Thoracic aorta (tissue), 2 donors: ENCODE measurements at regions not wholly inside any gene's neighbourhood (a gene's known extent, or its start where the extent isn't known, plus 50 kb on each side); places are given as distances from the start of the nearest gene placed in this dataset.
A peak's percentile ranks its signal among the peaks of the same experiment; 100 is the strongest.

Source experiments
- ATAC-seq: fragments of 150-250 bp; one replicate; pipeline ENCODE4 v1.8.0; 2017; ENCODE audit warnings: low read depth; ENCODE audit not compliant: insufficient number of reproducible peaks, low FRiP score
- DNase-seq: peaks from one replicate; pipeline ENCODE4 v3.0.0-alpha.2; 2020; ENCODE audit warnings: low spot score
- H3K27ac ChIP-seq, 2 donors: fragments of 200-600 bp; sonication (generic); 1 replicate in 1 of 2; 2 replicates in 1 of 2; pipeline ENCODE4 v1.5.1; 2016; ENCODE audit warnings: mild to moderate bottlenecking in 2 of 2, moderate library complexity in 2 of 2
- H3K27me3 ChIP-seq: fragments of 200-600 bp; sonication (generic); replicated peaks from 2 replicates; pipeline ENCODE4 v1.6.0; 2016; ENCODE audit warnings: mild to moderate bottlenecking; ENCODE audit not compliant: insufficient read depth
- H3K36me3 ChIP-seq: fragments of 200-600 bp; sonication (generic); one replicate; pipeline ENCODE4 v1.5.1; 2016
- H3K4me1 ChIP-seq, 2 donors: fragments of 200-600 bp; sonication (generic); 1 replicate in 1 of 2; 2 replicates in 1 of 2; pipeline versions ENCODE4 v1.5.1 to v1.6.0; 2016; ENCODE audit warnings: low read depth in 2 of 2, mild to moderate bottlenecking in 1 of 2; ENCODE audit not compliant: control insufficient read depth in 1 of 2
- H3K4me3 ChIP-seq: fragments of 200-600 bp; sonication (generic); 2 replicates; pipeline ENCODE4 v1.5.1; 2016; ENCODE audit warnings: mild to moderate bottlenecking
- H3K9me3 ChIP-seq: fragments of 200-600 bp; sonication (generic); 2 replicates; pipeline ENCODE4 v1.5.1; 2016
- TF ChIP-seq, protein P1 (sequence below): fragments of 200-600 bp; sonication (generic); IDR thresholded peaks from one replicate; pipeline ENCODE4 v1.5.1; 2019; ENCODE audit warnings: antibody characterized with exemption

DNA sequence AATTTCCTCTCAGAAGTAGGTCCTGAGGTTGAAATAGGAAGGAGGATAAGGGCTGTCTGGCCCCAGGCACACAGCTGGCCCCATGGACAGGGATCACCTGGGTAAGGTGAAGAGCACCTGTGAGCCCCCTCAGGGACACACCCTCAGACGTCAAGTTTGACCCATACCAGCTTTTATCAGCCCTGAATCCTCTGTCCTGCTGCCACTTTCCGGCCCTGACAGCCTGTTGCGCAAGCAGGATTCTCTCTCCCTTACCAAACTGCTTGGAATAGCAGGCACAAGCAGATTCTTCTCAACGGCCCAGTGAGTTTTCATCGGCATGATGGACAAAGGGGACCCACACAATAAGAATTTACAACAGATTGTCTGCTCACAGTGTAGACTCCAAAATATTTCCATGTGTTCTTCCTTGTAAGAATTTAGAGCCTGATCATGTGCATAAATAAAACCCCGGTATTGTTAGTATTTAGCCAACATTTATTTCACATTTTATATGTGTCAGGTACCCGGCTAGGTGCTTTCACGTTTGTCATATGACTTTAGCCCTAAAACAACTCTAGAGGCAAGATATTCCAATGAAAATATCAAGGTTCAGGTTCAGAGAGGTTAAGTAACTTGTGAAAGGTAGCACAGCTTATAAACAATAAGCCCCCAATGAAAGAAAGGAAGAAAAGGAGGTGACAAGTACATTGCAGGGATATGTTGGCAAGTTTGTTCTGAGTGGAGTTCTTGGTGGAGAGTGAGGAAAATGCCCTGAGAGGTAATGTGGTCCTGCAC is 107.2 kb upstream of the KIT start:
- ATAC-seq (no peak), DNase-seq (no peak)
- Histone ChIP-seq H3K27me3 (no peaks in the 10 kb centered on the region), H3K36me3 (no peaks in the 10 kb centered on the region), H3K9me3 (no peaks in the 10 kb centered on the region), H3K4me1 (peaks cover 0 to 16% of the 10 kb centered on the region in 2 donors), H3K27ac (no peak overlapping the region), H3K4me3 (no peak overlapping the region)
- TF ChIP-seq, protein P1, sequence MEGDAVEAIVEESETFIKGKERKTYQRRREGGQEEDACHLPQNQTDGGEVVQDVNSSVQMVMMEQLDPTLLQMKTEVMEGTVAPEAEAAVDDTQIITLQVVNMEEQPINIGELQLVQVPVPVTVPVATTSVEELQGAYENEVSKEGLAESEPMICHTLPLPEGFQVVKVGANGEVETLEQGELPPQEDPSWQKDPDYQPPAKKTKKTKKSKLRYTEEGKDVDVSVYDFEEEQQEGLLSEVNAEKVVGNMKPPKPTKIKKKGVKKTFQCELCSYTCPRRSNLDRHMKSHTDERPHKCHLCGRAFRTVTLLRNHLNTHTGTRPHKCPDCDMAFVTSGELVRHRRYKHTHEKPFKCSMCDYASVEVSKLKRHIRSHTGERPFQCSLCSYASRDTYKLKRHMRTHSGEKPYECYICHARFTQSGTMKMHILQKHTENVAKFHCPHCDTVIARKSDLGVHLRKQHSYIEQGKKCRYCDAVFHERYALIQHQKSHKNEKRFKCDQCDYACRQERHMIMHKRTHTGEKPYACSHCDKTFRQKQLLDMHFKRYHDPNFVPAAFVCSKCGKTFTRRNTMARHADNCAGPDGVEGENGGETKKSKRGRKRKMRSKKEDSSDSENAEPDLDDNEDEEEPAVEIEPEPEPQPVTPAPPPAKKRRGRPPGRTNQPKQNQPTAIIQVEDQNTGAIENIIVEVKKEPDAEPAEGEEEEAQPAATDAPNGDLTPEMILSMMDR, result no peak

DNA sequence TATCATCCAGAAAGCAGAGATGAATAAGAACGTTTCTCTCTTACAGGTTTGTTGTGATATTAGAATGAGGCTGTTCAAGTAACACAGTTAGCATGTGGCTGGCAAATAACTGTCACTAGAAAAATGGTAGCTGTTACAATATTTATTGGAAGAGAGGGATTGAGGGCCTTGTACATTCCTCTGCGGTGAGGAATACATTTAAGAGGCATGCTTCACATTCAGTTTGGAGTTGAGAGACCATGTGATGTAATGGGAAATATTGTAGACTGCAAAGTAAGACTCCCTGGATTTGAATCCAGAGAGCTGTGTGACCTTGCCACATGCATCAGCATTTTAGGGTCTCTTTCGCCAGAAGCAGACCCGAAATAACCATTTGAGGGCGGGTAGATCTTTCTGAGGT is 104.8 kb upstream of the KIT start:
- H3K4me1 ChIP-seq, result peaks cover 0 to 16% of the 10 kb centered on the region in 2 donors
- no peaks in the 10 kb centered on the region for H3K9me3 ChIP-seq
- no peaks in the 10 kb centered on the region for H3K36me3 ChIP-seq
- DNase-seq, result no peak
- no peak overlapping the region for H3K4me3 ChIP-seq
- no peak overlapping the region for H3K27ac ChIP-seq
- no peak for ATAC-seq
- H3K27me3 ChIP-seq, result no peaks in the 10 kb centered on the region
- TF ChIP-seq, protein P1, result no peak

DNA sequence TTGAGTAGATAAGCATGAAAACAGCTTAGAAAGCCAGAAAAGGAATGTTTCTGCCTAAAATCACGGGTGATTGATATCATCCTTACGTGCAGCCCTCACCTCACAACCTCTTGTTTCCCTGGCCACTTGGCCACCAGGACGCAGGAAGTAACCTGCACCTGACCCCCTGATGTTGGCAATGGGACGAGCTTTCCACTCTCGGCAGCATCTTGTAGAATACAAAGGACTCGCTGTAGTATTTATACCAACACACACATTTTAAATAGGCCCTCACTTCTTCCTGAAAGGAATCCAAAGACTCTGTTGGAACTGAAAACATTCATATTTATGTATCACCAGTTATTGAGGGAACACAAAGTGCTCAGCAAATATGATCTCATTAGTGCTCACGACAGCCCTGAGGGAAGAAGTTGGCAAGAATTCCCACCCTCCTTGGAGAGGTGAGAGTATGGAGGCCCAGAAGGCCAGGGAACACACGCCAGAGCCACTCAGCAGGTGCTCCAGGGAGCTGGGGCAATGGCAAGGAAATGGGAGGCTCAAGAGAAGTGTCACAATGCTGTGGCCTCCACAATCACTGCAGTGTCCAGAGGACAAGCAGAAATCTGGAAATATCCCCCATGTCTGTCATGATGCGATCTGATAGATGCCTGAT is 103.3 kb upstream of the KIT start:
- H3K9me3 ChIP-seq, result no peaks in the 10 kb centered on the region
- ATAC-seq (no peak), DNase-seq (no peak)
- peaks cover 0 to 16% of the 10 kb centered on the region in 2 donors for H3K4me1 ChIP-seq
- no peaks in the 10 kb centered on the region for H3K36me3 ChIP-seq
- H3K27me3 ChIP-seq, result no peaks in the 10 kb centered on the region
- H3K4me3 ChIP-seq, result no peak overlapping the region
- TF ChIP-seq, protein P1, result no peak
- peak overlapping the region; percentile 35 to 51 for H3K27ac ChIP-seq

DNA sequence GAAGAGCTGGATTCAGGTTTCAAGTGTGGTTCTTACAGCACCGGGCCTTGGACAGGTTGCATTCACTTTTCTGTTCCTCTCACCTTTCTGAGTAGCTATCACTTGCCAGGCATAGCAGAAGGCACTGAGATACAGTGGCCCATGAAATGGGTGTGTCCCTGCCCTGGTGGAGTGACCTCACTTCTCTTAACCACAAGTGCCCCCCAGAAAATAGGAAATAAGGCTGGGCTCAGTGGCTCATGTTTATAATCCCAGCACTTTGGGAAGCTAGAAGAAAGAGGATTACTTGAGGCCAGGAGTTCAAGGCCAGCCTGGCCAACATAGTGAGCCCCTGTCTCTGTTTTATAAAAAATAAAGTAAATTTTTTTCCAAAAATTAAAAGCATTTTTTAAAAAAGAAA is 101.7 kb upstream of the KIT start:
- Histone ChIP-seq H3K9me3 (no peaks in the 10 kb centered on the region), H3K27ac (no peak overlapping the region), H3K4me1 (peaks cover 0 to 16% of the 10 kb centered on the region in 2 donors), H3K27me3 (no peaks in the 10 kb centered on the region), H3K4me3 (no peak overlapping the region), H3K36me3 (no peaks in the 10 kb centered on the region)
- DNase-seq (no peak), ATAC-seq (no peak)
- TF ChIP-seq, protein P1, result no peak

- H3K27me3 ChIP-seq, result no peaks in the 10 kb centered on the region
- H3K9me3 ChIP-seq, result no peaks in the 10 kb centered on the region
- no peak overlapping the region for H3K4me3 ChIP-seq
- no peak overlapping the region for H3K27ac ChIP-seq
- ATAC-seq (no peak), DNase-seq (no peak)
- peaks cover 0 to 16% of the 10 kb centered on the region in 2 donors for H3K4me1 ChIP-seq
- TF ChIP-seq, protein P1, result no peak
- no peaks in the 10 kb centered on the region for H3K36me3 ChIP-seq
These were observed 101.2 kb upstream of the KIT start for GRCh38 chr4:54556587-54556986.
